HG02943 (cell line): ENCODE measurements at regions not wholly inside any gene's neighbourhood (a gene's known extent, or its start where the extent isn't known, plus 50 kb on each side); places are given as distances from the start of the nearest gene placed in this dataset.
A peak's percentile ranks its signal among the peaks of the same experiment; 100 is the strongest.

Source experiments
- ATAC-seq: cut with Tn5 transposase; IDR thresholded peaks from one replicate; pipeline ENCODE4 v1.9.1; 2021; ENCODE audit warnings: mild to moderate bottlenecking, low read depth, moderate library complexity; ENCODE audit not compliant: unreplicated experiment

DNA sequence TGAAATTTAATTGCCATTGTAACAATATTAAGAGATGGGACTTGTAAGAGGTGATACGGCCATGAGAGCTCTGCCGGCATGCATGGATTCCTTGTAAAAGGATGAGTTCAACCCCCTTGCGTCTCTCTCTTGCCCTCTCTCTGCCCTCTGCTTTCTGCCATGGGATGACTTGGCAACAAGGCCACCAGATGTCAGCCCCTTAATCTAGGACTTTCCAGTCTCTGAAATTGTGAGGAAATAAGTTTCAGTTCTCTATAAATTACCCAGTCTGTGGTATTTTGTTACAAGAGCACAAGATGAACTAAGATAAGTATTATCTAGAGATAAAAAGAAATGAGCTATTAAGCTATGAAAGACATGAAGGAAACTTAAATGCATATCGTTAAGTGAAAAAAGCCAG, 145.7 kb upstream of the AHR start:
- peak; percentile 53 for ATAC-seq

DNA sequence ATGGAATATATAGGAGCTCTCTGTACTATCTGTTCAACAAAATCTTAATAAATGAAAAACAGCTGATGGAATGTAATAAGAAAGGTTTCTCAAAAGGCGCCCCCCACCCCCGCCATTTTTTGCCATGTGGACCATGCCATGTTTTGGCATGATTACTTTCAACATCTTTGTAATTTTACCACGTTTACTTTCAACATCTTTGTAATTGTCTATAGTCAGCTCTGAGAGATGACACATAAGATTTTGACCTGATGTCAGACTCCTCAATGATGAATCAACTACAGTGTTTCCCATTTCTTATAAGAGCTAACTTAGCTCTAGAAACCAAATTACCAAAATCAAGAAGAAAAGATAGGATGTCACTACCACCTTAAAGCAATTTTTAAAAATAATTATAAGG, 144.9 kb upstream of the AHR start:
- ATAC-seq: no peak

DNA sequence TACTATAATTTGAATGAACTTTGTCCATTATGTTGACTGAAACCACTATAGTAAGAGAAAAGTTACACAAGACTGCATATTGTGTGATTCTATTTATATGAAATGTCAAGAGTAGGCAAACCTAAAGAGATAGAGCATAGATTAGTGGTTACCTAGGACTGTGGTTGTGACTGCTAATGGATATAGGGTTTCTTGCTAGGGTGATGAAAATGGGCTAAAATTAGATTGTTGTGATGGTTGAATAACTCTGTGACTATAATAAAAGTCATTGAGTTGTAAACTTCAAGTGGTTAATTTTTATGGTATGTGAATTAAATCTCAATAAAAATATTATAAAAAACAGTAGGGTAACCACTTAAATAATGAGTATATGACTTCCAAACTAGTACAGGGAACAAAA, 142.9 kb upstream of the AHR start:
- no peak for ATAC-seq

DNA sequence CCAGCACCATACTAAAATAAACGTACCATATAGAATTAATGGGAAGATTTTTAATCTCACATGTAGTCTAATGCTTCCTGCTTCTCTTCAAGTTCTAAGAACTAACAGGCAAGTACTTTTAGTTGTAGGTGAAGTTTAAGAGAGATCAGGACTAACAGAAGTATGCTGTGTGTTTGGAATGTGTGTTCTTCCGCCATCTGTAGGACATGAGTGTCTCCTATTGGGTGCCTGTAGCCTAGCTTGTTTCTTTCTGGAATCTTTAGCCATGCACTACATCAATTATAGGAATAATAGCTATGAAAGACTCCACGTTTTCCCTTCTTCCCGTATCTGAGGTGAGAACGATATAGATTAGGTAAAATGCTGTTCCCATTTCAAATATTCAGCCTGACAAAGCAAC, 140.2 kb upstream of the AHR start:
- ATAC-seq: no peak

DNA sequence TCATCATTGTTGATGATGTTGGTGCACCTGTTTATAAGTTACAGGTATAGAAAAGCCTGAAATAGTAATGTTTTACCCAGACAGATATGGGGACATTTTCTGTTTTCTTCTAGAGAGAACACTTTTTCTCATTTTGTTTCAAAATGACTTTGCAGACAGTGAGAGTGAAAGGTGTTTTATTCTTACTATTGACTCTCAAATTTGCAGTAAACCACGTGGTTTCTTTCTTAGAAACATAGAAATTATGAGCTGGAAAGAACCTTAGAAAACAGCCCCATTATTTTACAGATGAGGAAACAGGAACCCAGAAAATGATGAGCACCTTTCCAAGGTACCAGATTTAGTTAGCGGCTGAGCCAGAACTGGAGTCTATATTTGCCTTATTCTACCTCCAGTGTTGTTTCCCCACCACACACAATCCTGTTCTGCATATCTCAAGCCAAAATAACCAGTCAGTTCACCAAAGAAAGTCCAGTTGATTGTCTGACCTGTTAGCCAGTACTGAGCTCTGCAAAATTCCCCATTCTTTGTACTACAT, 138.9 kb upstream of the AHR start:
- ATAC-seq: peak; percentile 93

DNA sequence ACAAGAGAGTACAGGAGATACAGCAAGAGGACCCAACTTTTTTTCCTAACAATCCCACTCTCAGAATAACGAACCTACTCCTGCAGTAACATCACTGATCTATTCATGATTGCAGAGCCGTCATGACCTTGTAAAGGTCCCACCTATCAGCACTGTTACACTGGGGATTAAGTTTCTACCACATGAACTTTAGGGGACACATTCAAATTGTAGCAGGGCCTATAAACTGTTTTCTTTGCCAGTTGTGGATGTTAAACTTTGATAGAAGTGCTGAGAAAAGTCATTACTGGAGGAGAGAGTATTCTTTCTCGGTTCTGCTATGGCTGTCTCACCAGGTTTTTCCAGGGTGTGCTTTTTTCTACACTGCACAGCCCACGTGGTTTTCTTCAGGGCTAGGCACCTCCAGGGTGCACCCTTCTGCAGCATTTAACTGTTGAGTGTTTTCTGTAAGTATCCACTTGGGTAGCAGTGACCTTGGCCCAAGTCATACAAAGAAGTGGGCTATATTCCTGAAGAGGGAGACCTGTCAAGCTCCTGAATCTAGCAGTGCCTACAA, 131.6 kb upstream of the AHR start:
- ATAC-seq: no peak

DNA sequence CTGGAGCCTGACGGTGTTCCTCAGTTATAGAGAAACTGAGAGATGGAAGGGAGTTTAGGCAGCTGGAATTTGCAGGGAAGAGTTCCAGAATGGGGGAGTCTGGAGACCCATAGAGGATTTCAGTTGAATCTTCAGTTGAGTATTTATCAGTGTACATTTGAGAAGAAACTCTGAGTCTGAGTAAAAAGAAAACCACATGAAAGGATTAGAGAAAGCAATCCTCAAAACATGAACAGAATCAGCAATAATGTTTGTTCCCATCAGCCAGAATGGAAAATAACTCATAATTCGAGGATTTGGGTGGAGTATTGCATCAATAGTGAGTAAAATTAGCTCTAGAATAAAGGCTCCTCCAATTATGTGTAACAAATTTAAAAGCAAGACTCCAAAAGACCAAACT, 130.0 kb upstream of the AHR start:
- no peak for ATAC-seq

DNA sequence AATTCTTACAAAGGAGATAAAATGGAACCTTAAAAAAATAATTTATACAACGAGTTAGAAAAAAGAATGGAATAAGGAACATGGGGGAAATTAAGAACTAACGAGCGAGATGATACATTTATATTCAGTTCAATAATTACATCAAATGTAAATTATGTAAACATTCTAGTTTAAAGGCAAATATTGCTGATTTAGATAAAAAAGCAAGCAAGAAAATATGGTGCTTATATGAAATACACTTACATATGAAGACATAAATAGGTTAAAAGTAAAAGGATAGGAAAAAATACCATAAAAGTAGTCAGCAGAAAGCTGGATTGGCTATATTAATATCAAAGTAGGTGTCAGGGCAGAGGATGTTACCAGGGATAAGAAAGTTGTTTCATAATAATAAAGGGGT, 127.0 kb upstream of the AHR start:
- ATAC-seq: no peak

DNA sequence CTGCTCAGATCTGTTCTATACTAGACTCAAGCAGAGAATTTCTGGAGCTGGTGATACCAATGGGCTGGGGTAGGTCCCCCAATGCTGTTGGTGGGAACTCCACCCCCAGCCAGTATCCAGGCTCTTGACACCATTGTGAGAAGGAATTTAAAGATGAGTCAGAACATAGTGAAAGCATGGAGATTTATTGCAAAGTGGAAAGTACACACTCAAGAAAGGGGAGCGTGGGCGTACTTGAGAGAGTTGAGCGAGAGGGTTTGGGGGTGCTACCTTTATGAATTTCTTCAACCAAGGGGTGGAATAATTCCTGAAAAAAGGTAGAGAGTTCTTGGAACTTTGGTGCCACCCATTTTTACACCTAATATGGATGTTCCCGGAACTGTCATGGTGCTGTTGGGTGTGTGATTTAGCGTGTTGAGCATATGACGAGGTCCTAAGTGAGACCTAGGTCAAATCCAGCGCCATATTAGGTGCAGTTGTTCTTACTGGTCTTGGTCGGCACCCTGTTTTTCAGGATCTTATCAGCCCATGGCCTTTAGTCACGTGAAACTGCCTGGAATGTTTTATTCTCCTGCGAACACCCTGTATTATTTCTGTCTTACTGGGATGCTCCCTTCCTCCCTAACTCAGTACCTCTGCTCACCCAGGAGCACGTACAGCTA, 122.0 kb upstream of the AHR start:
- no peak for ATAC-seq

DNA sequence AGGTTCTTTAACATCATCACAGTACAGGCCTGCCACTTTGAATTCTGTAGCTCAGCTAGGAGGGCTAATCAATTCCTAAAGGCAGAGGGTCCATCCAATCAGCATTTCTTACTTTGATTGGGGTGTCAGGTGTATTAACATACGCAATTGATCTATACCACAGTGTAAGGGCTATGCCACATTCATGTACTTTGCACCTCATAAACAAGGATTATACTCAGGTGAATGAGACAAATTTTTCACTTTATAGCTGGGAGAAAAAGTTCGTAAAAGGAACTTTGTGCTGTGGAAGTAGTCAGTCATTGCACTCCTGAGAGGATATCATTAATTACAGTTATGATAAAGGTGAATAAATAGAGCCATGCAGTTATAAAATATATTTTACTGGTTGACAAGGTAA, 119.9 kb upstream of the AHR start:
- ATAC-seq: no peak

DNA sequence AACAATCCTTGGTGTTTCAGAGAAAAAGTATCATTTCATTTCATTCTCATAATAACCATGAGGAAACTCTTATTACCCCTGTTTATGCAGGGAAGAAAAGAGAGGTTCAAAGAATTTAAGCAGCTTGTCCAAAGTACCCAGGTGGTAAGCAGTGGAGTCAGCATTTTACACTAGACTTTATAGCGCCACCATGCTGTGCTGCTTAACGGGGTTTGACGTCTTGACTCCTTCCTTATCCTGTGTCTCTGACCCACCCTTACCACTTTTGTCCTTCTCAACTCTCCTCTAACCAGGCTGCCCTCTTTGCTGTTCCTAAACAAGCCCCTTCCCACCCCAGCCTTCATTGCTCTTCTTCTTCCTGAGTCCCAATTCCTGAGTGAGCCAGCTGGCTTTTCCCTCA, 117.0 kb upstream of the AHR start:
- no peak for ATAC-seq

DNA sequence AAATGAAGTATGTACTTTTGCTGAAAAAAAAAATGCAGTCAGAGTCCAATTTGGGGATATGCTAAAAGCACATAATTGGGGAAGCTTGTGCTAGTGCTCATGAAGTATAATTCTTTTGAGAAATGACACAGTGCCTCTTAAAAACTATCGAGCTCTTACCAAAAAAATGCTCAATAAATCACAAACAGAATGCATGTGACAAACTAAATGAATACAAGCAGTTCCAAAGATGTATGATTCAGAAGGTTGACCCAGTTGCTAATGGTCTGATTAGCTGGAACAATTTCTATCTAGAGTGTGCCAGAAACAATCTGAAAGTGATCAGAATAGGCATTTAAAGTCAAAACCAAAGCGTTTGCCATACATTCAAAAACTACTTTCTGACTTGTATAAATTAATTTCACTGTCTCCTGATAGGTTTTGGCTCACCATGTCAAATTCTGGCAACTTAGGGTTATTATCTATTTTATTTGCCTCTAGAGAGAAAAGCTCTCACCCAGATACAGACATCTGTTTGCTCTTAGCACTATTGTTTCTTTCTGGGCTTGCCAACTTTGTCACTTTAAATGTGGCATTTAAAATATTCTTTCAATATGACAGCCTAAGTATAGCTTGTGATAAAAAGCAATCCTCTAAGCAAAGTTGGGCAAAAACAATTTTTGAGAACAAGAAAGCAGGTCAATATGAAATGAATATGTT, 114.7 kb upstream of the AHR start:
- no peak for ATAC-seq

DNA sequence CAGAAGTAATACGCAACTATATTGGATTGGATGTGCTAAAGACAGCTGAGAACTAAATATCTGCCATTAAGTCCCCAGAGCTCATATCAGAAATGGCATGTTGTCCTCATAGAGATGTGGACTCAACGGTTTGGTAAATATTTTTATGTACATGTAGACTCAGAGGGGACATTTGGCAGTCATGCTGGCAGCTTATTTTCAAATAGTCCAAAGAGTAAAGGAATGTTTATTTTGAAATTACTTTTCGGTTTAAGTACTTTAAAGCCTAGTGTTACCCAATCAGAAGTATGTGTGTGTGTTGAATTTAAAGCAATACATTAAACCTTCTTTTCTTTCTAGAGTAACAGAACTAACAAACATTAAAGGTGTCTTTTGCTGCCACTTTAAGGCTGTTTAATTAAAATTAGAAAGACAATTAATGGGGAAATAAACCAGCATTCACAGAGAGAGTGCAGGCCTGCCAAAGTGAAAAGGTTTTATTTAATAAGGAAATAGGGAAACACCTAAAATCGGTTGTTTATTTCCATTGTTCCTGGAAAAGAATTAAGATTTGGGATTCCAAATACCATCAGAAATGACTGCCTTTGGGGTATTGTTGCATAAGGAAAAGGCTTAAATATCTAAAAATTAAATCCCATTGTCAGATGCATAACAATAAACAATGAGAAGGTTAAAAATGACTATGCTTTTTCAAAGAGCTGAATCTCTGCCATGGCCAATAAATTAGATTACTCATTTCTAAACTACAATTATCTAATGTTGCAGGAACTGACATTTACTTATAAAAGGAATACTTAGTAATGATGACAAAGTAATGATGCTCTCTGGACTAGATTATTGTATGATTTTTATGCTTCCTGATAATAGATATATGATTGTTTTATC, 113.4 kb upstream of the AHR start:
- peak; percentile 36 for ATAC-seq

DNA sequence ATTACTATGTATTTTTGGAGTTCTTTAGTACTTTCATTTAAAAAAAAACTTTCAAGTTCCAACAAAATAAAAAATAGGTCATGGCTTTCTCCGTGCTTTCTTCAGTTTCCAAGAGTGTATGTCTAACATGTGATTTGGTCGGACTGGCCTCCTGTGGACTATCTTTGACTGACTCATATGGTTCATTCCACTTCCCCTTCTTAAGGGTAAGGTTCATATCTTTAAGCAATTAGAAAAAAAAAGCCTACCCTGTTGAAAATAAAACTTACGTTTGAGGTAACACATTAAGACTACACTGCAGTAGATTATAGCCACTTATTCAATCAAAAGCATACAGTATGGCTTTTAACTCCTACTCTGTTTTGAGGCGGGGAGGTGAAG, 112.8 kb upstream of the AHR start:
- ATAC-seq: peak; percentile 97

DNA sequence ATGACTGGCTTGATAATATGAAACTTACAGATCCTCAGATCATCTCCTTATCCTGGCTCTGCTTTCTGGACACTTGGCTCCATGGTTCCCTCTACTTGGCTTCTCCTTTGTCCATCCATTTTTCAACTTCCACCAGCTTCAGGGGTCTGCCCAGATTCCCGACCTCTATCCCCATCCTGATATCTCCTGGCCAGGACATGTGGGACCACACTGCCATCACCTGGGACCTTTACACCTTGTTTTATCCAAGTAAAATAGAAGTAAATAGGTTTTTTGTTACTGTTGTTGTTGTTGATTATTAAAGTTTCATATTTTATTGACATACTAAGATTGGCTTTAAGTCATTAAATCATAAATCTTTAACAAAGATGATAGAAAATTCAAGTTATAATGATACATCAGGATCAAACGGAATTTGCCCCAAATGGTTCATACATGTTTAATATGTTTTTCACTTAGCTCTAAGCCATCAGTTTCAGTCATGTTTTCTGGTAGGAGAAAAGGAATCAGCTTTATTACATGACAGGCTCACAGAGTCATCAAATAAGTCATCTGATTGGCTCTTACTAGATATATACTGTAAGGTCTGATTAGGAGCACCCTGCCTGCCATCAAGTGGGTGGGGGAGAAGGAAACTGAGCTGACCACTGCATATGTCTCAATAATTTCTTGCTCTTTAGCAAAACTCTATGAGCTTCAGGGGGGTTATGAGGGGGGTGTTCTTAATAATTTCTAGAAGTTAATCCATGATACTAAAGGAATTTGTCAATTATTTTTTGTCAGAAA, 111.5 kb upstream of the AHR start:
- ATAC-seq: no peak

DNA sequence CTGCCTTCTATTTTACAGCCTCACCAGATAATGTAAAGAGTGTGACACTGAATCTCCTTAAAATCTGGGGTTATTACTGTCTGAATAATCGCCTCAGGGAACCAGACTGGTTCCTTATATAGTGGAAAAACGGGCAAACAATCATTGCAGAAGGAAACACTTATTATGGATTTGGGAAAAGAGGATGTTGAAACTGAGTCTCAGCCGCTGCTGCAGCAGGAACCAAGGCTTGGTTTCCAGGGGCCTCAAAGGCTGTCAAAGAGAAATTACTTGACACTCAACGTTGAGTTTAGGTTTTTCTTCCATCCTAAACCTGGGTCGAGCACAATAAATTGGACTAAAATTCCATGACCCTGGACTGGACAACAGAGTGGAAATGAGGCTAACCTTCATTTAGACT, 103.8 kb upstream of the AHR start:
- ATAC-seq: no peak

DNA sequence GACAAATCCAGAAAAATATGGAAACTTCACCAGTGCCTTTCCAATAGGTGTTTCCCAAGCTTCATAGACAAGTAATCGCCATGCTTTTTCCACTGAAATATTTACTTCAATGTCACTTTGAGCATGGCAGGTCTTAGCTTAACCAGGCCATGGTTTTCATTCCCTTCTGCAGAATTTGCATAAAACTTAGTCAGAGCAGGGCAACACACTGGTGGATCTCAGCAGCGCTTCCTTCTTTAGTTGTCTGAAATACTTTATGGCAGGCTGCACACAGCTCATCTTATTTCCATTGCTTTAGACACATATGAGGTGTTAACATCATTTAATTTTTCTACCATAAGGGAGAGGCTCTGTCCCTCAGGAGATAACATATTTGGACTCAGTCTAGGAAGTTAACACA, 102.9 kb upstream of the AHR start:
- no peak for ATAC-seq

DNA sequence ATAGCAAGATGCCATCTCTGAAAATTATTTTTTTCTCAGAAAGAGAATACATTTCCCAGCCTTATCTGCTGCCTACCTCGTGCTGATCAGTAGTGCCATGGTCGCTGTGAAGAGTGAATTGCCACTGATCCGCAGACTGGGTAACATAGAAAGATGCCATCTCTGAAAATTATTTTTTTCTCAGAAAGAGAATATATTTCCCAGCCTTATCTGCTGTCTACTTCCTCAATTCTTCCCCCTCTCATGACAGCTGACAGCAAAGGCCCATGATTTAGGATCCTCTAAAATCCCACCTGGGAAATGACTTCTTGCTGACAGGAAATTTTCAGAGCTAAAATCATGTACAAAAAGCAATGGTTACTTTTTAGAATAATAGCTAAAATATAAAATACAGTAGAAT, 92.5 kb upstream of the AHR start:
- no peak for ATAC-seq

DNA sequence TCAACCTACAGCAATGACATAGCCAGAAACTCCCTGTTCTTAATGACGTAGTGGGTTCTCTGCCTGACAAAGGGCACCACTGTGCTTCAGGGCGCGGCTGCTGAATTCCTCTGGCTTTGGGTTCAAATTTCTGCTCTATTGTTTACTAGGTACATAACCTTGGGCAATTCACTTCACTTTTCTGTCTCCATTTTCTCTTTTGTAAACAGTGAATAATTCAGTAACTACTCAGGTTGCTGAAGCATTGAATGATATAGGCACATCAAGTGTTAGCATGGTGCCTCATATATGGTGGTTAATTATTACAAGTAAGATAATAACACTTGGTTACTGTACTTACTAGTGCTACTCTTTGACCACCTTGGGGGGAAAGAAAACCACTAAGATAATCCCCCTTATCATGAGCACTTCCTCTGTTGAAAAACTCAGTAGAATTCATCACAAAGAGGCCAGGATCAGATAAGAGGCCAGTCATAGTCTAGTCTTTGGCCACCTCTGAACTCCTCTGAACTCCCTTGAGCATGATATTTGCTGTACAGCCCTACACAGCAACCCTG, 92.0 kb upstream of the AHR start:
- no peak for ATAC-seq

DNA sequence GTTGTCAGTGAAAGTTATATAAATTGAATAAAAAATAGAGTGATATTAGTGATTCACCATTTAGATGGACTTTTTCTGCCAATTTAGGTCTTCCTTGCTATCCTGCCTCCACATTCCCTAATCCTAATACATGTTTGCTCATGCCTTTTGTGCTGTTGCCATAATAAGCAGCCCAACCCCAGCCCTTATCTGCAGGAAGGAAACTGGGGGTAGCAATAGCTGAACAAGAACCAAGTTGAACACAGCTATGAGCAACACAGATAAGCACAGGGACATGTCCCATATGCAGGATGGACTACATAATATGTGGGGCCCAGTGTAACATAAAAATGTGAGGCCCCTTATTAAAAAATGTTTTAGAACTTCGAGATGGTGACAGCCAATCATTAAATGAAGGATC, 91.2 kb upstream of the AHR start:
- no peak for ATAC-seq
